ENCODE measurements at regions not wholly inside any gene's neighbourhood (a gene's known extent, or its start where the extent isn't known, plus 50 kb on each side); places are given as distances from the start of the nearest gene placed in this dataset.

- no peak for TF ChIP-seq CTCF (conservative IDR thresholded peaks at IDR 0.05 in 1 of 2, IDR thresholded peaks at IDR 0.05 in 1 of 2; ENCODE audit: extremely low read depth in 1 of 2, insufficient read depth in 1 of 2, low read depth in 1 of 2, low read length in 2 of 2)
- TF ChIP-seq EZH2 (IDR thresholded peaks at IDR 0.05; ENCODE audit: borderline replicate concordance, low read length): no peak
These were observed 1142.8 kb upstream of the SEL1L start for GRCh38 chr14:82676403-82676802.

Data from mammary epithelial cell (primary cell).